CD14-positive monocyte (primary cell): ENCODE measurements at regions not wholly inside any gene's neighbourhood (a gene's known extent, or its start where the extent isn't known, plus 50 kb on each side); places are given as distances from the start of the nearest gene placed in this dataset.

Experiments
- DNase-seq, 3 donors: peaks; one replicate each; pipeline ENCODE4 v3.0.0-alpha.2; 2011 to 2022
- H2AFZ ChIP-seq: 2 replicates; pipeline ENCODE4 v1.6.0; 2012; ENCODE audit warnings: mild to moderate bottlenecking, low read depth, low read length, inconsistent platforms; ENCODE audit not compliant: insufficient read depth, poor library complexity, severe bottlenecking
- H3K27ac ChIP-seq, 2 donors: 1 replicate in 1 of 2; 2 replicates in 1 of 2; pipeline ENCODE4 v1.5.1; 2012 to 2013; ENCODE audit warnings: low read length in 2 of 2, control low read depth in 1 of 2, inconsistent platforms in 1 of 2, low read depth in 1 of 2, mild to moderate bottlenecking in 1 of 2
- H3K27me3 ChIP-seq, 2 donors: one replicate each; pipeline versions ENCODE4 v1.6.0 to v1.6.1; 2011 to 2013; ENCODE audit warnings: low read length in 2 of 2; ENCODE audit not compliant: control insufficient read depth in 2 of 2, insufficient read depth in 2 of 2
- H3K36me3 ChIP-seq, 2 donors: replicated peaks in 1 of 2; 1 replicate in 1 of 2; 2 replicates in 1 of 2; pipeline versions ENCODE4 v1.5.1 to v1.6.1; 2012 to 2013; ENCODE audit warnings: low read length in 2 of 2, control low read depth in 1 of 2, inconsistent platforms in 1 of 2, mild to moderate bottlenecking in 1 of 2; ENCODE audit not compliant: insufficient read depth in 2 of 2, control insufficient read depth in 1 of 2
- H3K4me1 ChIP-seq, 2 donors: 1 replicate in 1 of 2; 2 replicates in 1 of 2; pipeline versions ENCODE4 v1.5.1 to v1.6.1; 2012 to 2013; ENCODE audit warnings: low read length in 2 of 2, control low read depth in 1 of 2, inconsistent platforms in 1 of 2, mild to moderate bottlenecking in 1 of 2, moderate library complexity in 1 of 2; ENCODE audit not compliant: insufficient read depth in 2 of 2, control insufficient read depth in 1 of 2
- H3K4me2 ChIP-seq: replicated peaks from 2 replicates; pipeline ENCODE3; 2012; ENCODE audit warnings: low read length, moderate library complexity, mild to moderate bottlenecking; ENCODE audit not compliant: poor library complexity, severe bottlenecking; ENCODE audit errors: extremely low read depth
- H3K4me3 ChIP-seq, 3 experiments: fragments of 200-600 bp in 1 of 3; sonication (generic) in 1 of 3; replicated peaks in 1 of 3; 1 replicate in 2 of 3; 2 replicates in 1 of 3; pipeline ENCODE4 v1.5.1; 2011 to 2013; ENCODE audit warnings: low read length in 3 of 3, mild to moderate bottlenecking in 3 of 3, control low read depth in 2 of 3, low read depth in 2 of 3, inconsistent platforms in 1 of 3, moderate library complexity in 1 of 3
- H3K79me2 ChIP-seq: 2 replicates; pipeline ENCODE4 v1.6.0; 2012; ENCODE audit warnings: mild to moderate bottlenecking, control low read depth, inconsistent platforms, low read length, moderate library complexity; ENCODE audit not compliant: insufficient read depth
- H3K9ac ChIP-seq: 2 replicates; pipeline ENCODE4 v1.6.0; 2017; ENCODE audit warnings: low read length, mild to moderate bottlenecking; ENCODE audit not compliant: insufficient read depth, poor library complexity, severe bottlenecking
- H3K9me3 ChIP-seq, 2 donors: replicated peaks in 1 of 2; 1 replicate in 1 of 2; 2 replicates in 1 of 2; pipeline versions ENCODE4 v1.5.1 to v1.6.1; 2012 to 2013; ENCODE audit warnings: low read length in 2 of 2, control low read depth in 1 of 2; ENCODE audit not compliant: control insufficient read depth in 1 of 2, insufficient read depth in 1 of 2
- H4K20me1 ChIP-seq: 2 replicates; pipeline ENCODE4 v1.6.0; 2012; ENCODE audit warnings: mild to moderate bottlenecking, low read length, control low read depth, moderate library complexity; ENCODE audit not compliant: insufficient read depth
- H3K27ac Mint-ChIP-seq, 7 donors: one replicate each; pipeline ENCODE4 v1.8.0; 2020; ENCODE audit warnings: mild to moderate bottlenecking in 7 of 7, mixed read lengths in 7 of 7, moderate library complexity in 6 of 7, inconsistent platforms in 2 of 7
- H3K27me3 Mint-ChIP-seq, 3 donors: one replicate each; pipeline ENCODE4 v1.8.0; 2021 to 2022; ENCODE audit warnings: low read depth in 3 of 3, mild to moderate bottlenecking in 3 of 3, mixed read lengths in 3 of 3, moderate library complexity in 3 of 3, inconsistent platforms in 1 of 3
- H3K36me3 Mint-ChIP-seq, 2 donors: one replicate each; pipeline ENCODE4 v1.8.0; 2020; ENCODE audit warnings: mixed read lengths in 2 of 2, inconsistent platforms in 1 of 2, mild to moderate bottlenecking in 1 of 2
- H3K4me1 Mint-ChIP-seq: one replicate; pipeline ENCODE4 v1.8.0; 2020; ENCODE audit warnings: mild to moderate bottlenecking, mixed read lengths
- H3K4me3 Mint-ChIP-seq, 2 donors: one replicate each; pipeline ENCODE4 v1.8.0; 2020; ENCODE audit warnings: mild to moderate bottlenecking in 2 of 2, mixed read lengths in 2 of 2, moderate library complexity in 1 of 2
- H3K9me3 Mint-ChIP-seq, 7 donors: one replicate each; pipeline ENCODE4 v1.8.0; 2020 to 2022; ENCODE audit warnings: mixed read lengths in 7 of 7, mild to moderate bottlenecking in 6 of 7, moderate library complexity in 6 of 7, inconsistent platforms in 2 of 7
- WGBS: methylation state at CpG from one replicate; pipeline ENCODE4 v1.1.5; 2013; ENCODE audit warnings: missing lambda C conversion rate; ENCODE audit not compliant: insufficient coverage; 5-methylcytosine and 5-hydroxymethylcytosine counted together
- intact Hi-C, 2 donors: fragments of 100-400 bp; cut with micrococcal nuclease; formaldehyde crosslinking; loops; one replicate each; pipeline versions ENCODE4 v1.15.0 to v1.15.1; 2023
- TF ChIP-seq, protein P1 (sequence below): fragments of 200-600 bp; IDR thresholded peaks from one replicate; pipeline ENCODE4 v1.8.0; 2022; ENCODE audit warnings: antibody characterized with exemption, mild to moderate bottlenecking

DNA sequence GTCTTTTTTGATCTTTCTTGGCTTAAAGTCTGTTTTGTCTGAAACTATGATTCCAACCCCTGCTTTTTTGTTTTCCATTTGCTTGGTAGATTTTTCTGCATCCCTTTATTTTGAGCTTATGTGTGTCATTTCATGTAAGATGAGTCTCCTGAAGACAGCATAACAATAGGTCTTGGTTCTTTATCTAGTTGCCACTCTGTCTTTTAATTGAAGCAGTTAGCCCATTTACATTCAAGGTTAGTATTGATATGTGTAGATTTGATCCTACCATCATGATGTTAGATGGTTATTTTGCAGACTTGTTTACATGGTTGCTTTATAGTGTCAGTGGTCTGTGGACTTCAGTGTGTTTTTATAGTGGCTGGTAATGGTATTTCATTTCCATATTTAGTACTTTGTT, 1678.9 kb downstream of the PCDH9 start:
- Histone ChIP-seq H3K79me2 (no peaks in the 10 kb centered on the region), H3K27ac (no peak overlapping the region), H3K4me3 (no peak overlapping the region), H3K4me1 (no peaks in the 10 kb centered on the region), H3K9ac (no peak overlapping the region), H3K4me2 (no peak overlapping the region), H3K27me3 (no peaks in the 10 kb centered on the region), H3K36me3 (no peaks in the 10 kb centered on the region), H4K20me1 (no peaks in the 10 kb centered on the region), H3K9me3 (peaks cover 8 to 11% of the 10 kb centered on the region in 2 donors), H2AFZ (no peak overlapping the region)
- Mint-ChIP-seq H3K9me3 (peaks cover 8 to 17% (median 13%) of the 10 kb centered on the region in 7 donors), H3K36me3 (no peaks in the 10 kb centered on the region), H3K4me1 (no peaks in the 10 kb centered on the region), H3K4me3 (no peak overlapping the region), H3K27ac (no peak overlapping the region), H3K27me3 (no peaks in the 10 kb centered on the region)
- TF ChIP-seq, protein P1, sequence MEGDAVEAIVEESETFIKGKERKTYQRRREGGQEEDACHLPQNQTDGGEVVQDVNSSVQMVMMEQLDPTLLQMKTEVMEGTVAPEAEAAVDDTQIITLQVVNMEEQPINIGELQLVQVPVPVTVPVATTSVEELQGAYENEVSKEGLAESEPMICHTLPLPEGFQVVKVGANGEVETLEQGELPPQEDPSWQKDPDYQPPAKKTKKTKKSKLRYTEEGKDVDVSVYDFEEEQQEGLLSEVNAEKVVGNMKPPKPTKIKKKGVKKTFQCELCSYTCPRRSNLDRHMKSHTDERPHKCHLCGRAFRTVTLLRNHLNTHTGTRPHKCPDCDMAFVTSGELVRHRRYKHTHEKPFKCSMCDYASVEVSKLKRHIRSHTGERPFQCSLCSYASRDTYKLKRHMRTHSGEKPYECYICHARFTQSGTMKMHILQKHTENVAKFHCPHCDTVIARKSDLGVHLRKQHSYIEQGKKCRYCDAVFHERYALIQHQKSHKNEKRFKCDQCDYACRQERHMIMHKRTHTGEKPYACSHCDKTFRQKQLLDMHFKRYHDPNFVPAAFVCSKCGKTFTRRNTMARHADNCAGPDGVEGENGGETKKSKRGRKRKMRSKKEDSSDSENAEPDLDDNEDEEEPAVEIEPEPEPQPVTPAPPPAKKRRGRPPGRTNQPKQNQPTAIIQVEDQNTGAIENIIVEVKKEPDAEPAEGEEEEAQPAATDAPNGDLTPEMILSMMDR = no peak
- intact Hi-C loops = no loop called here
- DNase-seq = no peak

DNA sequence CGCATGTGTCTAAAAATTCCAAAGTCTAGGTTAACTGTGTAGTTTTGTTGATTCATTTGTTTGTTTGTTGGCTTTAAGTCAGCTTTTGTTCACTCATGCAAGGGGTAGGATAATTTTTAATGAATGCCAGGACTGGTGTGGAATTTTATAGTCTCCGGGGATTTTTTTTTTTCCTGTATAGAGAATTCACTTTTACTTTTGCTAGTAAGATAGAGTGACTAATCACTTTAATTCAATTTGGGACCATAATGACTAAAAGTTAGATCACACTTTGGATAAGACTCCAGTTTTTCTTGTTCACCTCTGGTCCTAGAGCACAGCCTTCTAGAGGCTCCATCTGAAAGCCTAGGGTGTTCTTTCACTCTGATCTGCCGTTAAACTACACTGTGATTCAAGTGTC, 1690.0 kb downstream of the PCDH9 start:
- intact Hi-C loops = no loop called here

More for the DNA sequence above, 1690.0 kb downstream of the PCDH9 start:
- H3K79me2 ChIP-seq = no peaks in the 10 kb centered on the region
- Mint-ChIP-seq H3K4me1 (no peaks in the 10 kb centered on the region), H3K27me3 (no peaks in the 10 kb centered on the region), H3K27ac (no peak overlapping the region), H3K4me3 (no peak overlapping the region), H3K36me3 (no peaks in the 10 kb centered on the region), H3K9me3 (peaks cover 0 to 8% (median 6%) of the 10 kb centered on the region in 7 donors)
- no peaks in the 10 kb centered on the region for H4K20me1 ChIP-seq
- H3K4me1 ChIP-seq = no peaks in the 10 kb centered on the region
- no peak overlapping the region for H3K9ac ChIP-seq
- TF ChIP-seq, protein P1 = no peak
- H3K4me2 ChIP-seq = no peak overlapping the region
- H3K36me3 ChIP-seq = no peaks in the 10 kb centered on the region
- H3K27ac ChIP-seq = no peak overlapping the region
- 80% methylated on average over 1 of the region's 3 CpGs for WGBS
- H3K4me3 ChIP-seq = no peak overlapping the region
- H3K27me3 ChIP-seq = no peaks in the 10 kb centered on the region
- H3K9me3 ChIP-seq = peaks cover 0 to 3% of the 10 kb centered on the region in 2 donors
- no peak overlapping the region for H2AFZ ChIP-seq
- DNase-seq = no peak
